Limb (tissue), 2 donors: ENCODE measurements at regions not wholly inside any gene's neighbourhood (a gene's known extent, or its start where the extent isn't known, plus 50 kb on each side); places are given as distances from the start of the nearest gene placed in this dataset.

ENCODE experiments used
- DNase-seq, 2 donors: peaks; one replicate each; pipeline ENCODE4 v3.0.0-alpha.2; 2016; ENCODE audit errors: extremely low spot score in 2 of 2

DNA sequence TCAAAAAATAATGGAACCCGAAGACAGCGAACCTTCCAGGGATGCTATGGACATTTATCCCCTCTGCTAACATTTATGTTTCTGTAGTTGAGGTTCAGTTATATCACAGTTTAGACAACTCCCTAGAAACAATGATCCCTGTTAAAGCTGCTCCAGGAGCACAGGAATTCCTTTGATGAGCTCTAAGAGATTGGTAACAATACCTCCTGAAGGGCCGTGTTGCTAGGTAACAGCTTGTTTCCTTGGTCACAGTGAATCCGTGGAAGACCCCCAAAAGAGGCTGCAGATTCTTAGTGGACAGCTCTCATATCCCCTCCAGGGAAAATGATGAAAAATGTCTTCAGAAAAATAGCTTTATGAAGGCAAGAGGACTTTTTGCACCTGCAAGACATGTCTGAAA, 160.2 kb downstream of the SERPINI1 start:
- DNase-seq = no peak

GRCh38 chr3:167895178-167895577, 159.7 kb downstream of the SERPINI1 start:
- DNase-seq = no peak

GRCh38 chr3:167892205-167892604, 156.7 kb downstream of the SERPINI1 start:
- no peak for DNase-seq

DNA sequence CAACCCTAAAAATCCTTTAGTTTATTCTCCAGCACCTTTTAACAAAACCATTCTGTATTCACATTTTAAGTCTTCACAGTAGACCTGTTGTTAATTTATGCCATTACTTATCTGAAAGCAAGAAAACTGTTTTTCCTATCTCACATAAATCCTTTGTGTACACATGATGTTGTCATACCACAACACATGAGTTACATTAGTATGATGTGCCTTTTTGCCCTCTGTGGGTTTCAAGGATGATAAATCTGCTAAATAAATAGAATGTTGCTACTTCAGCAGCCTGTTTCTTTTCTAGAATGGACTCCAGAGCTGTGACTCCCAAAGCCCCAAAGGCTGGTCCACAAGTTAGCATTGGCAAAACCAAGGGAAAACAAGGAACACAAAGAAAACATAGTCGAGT, 151.6 kb downstream of the SERPINI1 start:
- DNase-seq = no peak

GRCh38 chr3:167886690-167887089, 151.2 kb downstream of the SERPINI1 start:
- DNase-seq = no peak

- DNase-seq = no peak
Observed at GRCh38 chr3:167885277-167885676, 149.8 kb downstream of the SERPINI1 start.

DNA sequence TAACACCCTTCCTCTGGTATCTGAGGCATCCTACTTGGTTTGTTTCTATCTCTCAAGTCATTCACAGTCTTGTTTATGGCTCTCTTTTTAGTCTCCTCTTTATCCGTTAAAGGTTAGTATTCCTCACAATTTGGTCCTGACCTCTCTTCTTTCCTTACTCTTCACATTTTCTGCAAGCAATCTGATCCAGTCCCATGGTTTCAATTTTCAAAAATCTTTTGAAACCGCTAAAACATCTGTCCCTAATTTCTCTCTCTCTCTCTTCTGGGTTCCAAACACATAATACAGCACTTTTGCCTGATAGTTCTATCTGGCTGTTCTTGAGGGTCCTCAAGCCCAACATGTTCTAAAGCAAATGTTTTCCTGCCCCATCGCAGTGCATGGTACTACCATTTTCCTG, 149.0 kb downstream of the SERPINI1 start:
- no peak for DNase-seq

DNA sequence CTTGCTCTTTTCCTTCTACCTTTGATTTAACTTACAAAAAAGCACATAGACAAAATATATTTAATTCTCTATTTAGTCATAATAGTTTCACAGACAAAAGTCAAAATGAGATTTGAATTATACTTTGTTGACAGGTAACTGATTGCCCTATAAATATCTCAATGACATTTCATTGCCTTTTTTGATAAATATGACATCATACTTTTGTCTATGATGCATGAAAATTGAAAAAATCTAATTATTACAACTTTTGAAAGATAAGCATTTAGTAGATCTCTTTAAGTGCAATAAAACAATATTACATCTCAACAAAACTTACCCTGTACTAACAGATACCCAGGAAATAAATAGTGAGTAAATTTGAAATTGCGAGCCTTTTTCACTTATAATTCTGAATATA, 147.9 kb downstream of the SERPINI1 start:
- DNase-seq = no peak

DNA sequence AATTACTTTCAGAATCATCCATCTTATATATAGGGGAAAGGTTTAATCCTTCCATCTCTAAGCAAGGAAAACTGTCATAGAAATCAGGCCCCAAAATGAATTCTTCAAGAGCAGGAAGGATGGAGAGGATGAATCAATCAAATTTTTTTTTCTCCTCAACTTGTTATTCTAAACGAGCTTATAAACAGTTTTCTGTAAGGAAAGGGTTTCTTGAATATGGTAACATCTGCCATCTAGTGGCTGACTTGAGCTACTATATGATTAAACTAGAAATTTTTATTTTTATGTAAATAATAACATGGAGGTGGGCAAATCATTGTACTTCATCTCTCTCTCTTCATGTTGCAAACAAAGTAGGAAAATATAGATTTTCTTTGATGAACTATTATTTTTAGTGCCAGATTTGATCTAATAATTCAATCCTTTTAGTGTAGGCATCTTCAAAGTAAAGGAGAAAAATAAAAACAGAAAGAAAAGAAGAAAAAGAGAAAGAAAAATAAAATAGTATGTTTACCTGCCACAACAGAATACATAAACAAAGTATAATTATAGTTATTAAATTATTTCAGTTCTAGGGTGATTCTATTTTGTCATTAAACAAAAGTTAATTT, 146.6 kb downstream of the SERPINI1 start:
- peak in 1 of 2 donors; percentile 84 for DNase-seq

DNA sequence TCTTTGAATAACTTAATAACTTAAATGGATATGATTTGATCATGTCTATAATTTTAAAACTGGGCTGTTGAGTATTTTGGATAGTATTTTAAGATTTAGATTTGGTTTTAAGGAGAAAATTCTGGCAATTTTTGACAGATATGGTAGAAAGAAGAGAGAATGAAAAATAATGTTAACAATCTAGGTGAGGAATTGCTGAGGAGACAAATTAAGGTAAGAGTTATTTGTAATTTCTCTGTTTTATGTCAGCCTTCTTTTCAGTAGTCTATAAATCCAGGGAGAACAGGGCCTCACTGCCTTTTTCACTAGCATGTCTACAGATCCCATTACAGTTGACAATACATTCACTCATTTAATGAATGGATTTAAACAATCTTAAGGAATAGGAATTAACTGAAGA, 144.7 kb downstream of the SERPINI1 start:
- no peak for DNase-seq

GRCh38 chr3:167876620-167877281, 141.2 kb downstream of the SERPINI1 start:
- peak in 1 of 2 donors; percentile 40 for DNase-seq
